Motor neuron (in vitro differentiated cells): ENCODE measurements at regions not wholly inside any gene's neighbourhood (a gene's known extent, or its start where the extent isn't known, plus 50 kb on each side); places are given as distances from the start of the nearest gene placed in this dataset.

ENCODE experiments used
- ATAC-seq, 8 experiments: fragments of 200-7000 bp; cut with Tn5 transposase; replicated peaks in 6 of 8; 2 replicates each; pipeline ENCODE4 v1.8.0; 2021; ENCODE audit warnings: mild to moderate bottlenecking in 8 of 8, moderate library complexity in 8 of 8
- H3K27ac ChIP-seq, 2 donors: fragments of 250-450 bp; sonication (Bioruptor Pico); 2 replicates each; pipeline ENCODE4 v1.9.0; 2021; ENCODE audit warnings: antibody characterized with exemption in 2 of 2, mild to moderate bottlenecking in 2 of 2, moderate library complexity in 1 of 2
- H3K4me1 ChIP-seq, 2 donors: fragments of 250-450 bp; sonication (Bioruptor Pico); replicated peaks in 1 of 2; 2 replicates each; pipeline ENCODE4 v1.6.1; 2021; ENCODE audit warnings: antibody characterized with exemption in 2 of 2, mild to moderate bottlenecking in 2 of 2, moderate library complexity in 1 of 2
- H3K4me3 ChIP-seq, 5 donors: fragments of 250-450 bp; sonication (Bioruptor Pico); 2 replicates each; pipeline ENCODE4 v1.9.0; 2021; ENCODE audit warnings: antibody characterized with exemption in 5 of 5, mild to moderate bottlenecking in 5 of 5, moderate library complexity in 4 of 5
- WGBS, 10 experiments: fragments of 450-650 bp; shearing (Covaris generic); methylation state at CpG; one replicate each; pipeline ENCODE4 v1.0.0; 2022; 5-methylcytosine and 5-hydroxymethylcytosine counted together
- in situ Hi-C, 9 experiments: fragments of 400-800 bp; cut with MboI; loops; one replicate each; pipeline ENCODE4 v1.15.0; 2021; ENCODE audit warnings: low sequenced_read_pairs in 9 of 9, low pct_unique_long_range_greater_than_20kb in 2 of 9; ENCODE audit not compliant: unreplicated experiment in 9 of 9

DNA sequence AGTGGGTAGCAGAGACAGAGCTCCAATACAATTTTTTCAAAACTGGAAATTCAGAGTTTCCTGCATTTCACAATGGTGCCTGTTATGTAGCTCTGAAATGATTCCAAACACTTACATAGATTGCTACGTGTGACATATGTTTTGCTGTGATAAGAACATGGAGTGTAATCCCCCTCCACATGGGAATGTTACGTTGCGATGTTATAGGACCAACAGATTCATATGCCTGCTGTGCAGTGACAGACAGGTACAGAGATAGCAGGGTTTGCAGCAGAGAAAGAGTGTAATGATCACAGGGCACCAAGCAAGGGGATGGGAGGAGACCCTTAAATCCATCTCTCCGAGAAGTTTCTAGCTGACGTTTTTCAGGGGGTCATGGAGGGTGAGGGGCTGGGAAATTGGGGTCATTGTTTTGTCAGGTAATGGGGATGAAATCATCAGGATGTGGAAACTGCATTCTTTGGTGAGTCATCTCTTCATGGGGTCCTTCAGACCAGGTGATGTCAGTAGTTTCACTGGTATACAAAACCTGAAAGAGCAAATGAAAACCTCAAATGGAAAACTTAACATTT is 76.6 kb upstream of the OSBPL8 start:
- 19 to 90% (median 82%) methylated on average over 3 to 5 of the region's 5 CpGs; no CpG with 5 or more reads in 2 of the 10 experiments for WGBS, 10 experiments
- in situ Hi-C loops, result loop anchor here in 3 of 9 experiments (25.0 kb wide), 2 partner anchors 151 to 376 kb away; no protein-coding TSS in a partner anchor
- no peak overlapping the region for H3K4me3 ChIP-seq
- peak in 4 of 8 experiments; percentile 16 to 70 (median 61) for ATAC-seq
- H3K27ac ChIP-seq, result no peak overlapping the region
- peaks cover 12 to 21% of the 10 kb centered on the region in 2 donors for H3K4me1 ChIP-seq

DNA sequence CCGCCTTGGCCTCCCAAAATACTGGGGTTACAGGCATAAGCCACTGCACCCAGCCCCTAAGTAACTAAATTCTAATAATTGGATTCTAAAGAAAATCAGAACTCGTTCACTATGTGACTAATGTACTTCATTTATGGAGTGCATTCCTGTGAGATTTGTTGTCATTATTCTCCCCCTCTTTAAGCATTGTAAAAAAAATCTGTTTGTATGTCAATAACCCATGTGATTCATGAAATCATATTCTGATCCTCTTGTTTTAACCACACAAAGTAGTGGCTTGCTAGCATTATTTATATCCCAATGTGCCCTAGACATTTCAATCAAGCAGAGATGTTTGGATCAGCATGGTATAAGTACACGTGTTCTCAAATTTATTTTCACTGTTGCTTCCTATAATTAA is 78.2 kb upstream of the OSBPL8 start:
- no peak overlapping the region for H3K4me3 ChIP-seq
- in situ Hi-C loops, result loop anchor here in 3 of 9 experiments (25.0 kb wide), 2 partner anchors 149 to 374 kb away; no protein-coding TSS in a partner anchor
- WGBS, 10 experiments, result 0 to 97% (median 72%) methylated on average over 1 to 3 of the region's 3 CpGs; no CpG with 5 or more reads in 2 of the 10 experiments

DNA sequence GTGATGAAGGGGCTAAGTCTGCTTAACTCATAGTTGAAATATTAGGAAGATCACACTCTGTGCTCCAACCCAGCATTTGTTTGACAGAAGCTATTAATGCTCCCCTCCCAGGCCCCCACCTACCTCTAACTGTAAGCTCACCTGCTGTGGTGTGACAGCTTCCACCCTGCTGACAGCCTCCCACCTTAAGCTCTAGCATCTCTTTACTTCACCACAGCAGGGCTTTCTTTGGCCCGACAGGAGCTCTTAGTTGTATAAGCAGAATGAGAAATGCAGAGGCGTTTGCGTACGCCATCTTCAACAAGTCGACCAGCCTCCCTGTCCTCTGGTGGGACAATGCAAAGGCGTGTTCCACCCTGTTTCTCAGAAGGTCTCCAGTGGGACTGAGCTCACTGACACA is 80.1 kb upstream of the OSBPL8 start:
- no peak overlapping the region for H3K27ac ChIP-seq
- no peak overlapping the region for H3K4me3 ChIP-seq
- H3K4me1 ChIP-seq, result peaks cover under 1 to 4% of the 10 kb centered on the region in 2 donors
- ATAC-seq, result no peak
- in situ Hi-C loops, result loop anchor here in 3 of 9 experiments (25.0 kb wide), 2 partner anchors 148 to 373 kb away; no protein-coding TSS in a partner anchor
- 65 to 100% (median 87%) methylated on average over 2 to 5 of the region's 6 CpGs; no CpG with 5 or more reads in 4 of the 10 experiments for WGBS, 10 experiments

More for the DNA sequence above, 78.2 kb upstream of the OSBPL8 start:
- ATAC-seq, result no peak
- peaks cover 12 to 20% of the 10 kb centered on the region in 2 donors for H3K4me1 ChIP-seq
- H3K27ac ChIP-seq, result no peak overlapping the region

DNA sequence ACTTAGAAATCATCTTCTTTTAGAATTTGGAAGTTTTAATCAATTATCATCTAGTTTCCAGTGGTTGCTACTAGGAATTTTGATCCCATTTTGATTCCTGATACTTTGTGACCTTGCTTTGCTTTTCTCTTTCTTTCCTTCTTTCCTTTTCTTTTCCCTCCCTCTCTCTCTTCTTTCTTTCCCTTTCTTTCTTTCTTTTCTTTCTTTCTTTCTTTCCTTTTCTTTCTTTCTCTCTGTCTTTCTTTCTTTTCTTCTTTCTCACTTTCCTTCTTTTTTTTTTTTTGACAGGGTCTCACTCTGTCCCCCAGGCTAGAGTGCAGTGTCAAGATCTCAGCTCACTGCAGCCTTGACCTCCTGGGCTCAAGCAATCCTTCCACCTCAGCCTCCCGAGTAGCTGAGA is 81.5 kb upstream of the OSBPL8 start:
- Histone ChIP-seq H3K27ac (no peak overlapping the region), H3K4me3 (no peak overlapping the region), H3K4me1 (peaks cover 0 to 2% of the 10 kb centered on the region in 2 donors)
- in situ Hi-C loops, result loop anchor here in 3 of 9 experiments (25.0 kb wide), 2 partner anchors 146 to 371 kb away; no protein-coding TSS in a partner anchor
- WGBS, 10 experiments, result 47 to 100% (median 86%) methylated on average over 1 of the region's 1 CpG; no CpG with 5 or more reads in 2 of the 10 experiments
- ATAC-seq, result no peak

DNA sequence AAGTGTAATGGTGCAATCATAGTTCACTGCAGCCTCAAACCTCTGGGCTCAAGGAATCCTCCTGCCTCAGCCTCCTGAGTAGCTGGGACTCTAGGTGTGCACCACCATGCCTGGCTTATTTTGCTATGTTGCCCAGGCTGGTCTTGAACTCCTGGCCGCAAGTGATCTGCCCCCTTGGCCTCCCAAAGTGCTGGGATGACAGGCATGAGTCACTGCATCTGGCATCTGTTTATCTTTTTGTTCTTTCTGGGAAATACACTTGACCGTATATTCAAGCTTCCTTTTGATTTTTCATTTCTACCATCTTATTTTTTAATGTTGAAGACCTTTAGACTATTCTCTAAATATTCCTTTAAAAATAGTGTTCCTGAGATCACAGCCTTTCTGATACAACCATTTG is 82.4 kb upstream of the OSBPL8 start:
- no peak for ATAC-seq
- Histone ChIP-seq H3K4me3 (no peak overlapping the region), H3K4me1 (no peaks in the 10 kb centered on the region), H3K27ac (no peak overlapping the region)
- in situ Hi-C loops, result loop anchor here in 3 of 9 experiments (25.0 kb wide), 2 partner anchors 145 to 370 kb away; no protein-coding TSS in a partner anchor
- 10 to 94% (median 83%) methylated on average over 1 to 2 of the region's 2 CpGs; no CpG with 5 or more reads in 3 of the 10 experiments for WGBS, 10 experiments

DNA sequence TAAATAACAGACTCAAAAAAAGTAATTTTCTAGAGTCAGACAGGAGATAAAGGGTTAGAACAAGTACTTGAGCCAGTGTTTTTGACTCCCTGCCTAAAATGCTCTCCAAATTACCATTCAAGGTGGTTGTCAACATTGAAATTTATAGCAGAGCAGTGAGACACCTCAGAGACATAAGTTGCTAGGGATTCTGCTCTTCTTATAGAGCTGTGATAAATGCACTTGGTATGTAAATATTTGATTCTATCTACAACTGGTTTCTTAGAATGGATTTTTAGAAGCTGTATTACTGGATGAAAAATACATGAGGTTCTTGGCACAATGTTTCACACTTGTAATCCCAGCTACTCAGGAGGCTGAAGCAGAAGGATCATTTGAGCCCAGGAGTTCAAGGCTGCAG is 83.9 kb upstream of the OSBPL8 start:
- H3K4me1 ChIP-seq, result no peaks in the 10 kb centered on the region
- in situ Hi-C loops, result loop anchor here in 3 of 9 experiments (25.0 kb wide), 2 partner anchors 144 to 369 kb away; no protein-coding TSS in a partner anchor
- ATAC-seq, result peak in 1 of 8 experiments; percentile 81
- H3K27ac ChIP-seq, result no peak overlapping the region
- no peak overlapping the region for H3K4me3 ChIP-seq

DNA sequence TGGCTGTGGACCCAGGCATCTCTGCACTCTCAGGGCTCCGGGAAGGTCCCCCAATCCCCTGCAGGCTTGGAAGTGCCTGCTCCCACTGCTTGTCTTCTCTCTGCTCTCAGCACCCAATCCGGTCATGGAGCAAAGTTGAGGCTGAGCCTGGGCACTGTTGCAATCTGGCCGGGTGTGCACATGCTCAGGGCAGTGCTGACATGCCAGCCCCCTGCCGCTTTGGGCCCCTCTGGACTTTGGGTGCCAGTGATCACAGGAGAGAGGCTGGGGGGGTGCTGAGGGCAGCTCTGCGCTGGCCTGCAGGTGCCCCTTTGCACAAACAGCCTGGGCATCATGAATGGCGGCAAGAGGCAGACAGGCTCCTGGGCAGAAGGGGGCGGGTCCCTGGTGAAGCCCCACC is 85.4 kb upstream of the OSBPL8 start:
- peaks cover 0 to 12% of the 10 kb centered on the region in 2 donors for H3K4me1 ChIP-seq
- ATAC-seq, result no peak
- WGBS, 10 experiments, result 60 to 80% methylated on average over 1 of the region's 7 CpGs; no CpG with 5 or more reads in 8 of the 10 experiments
- H3K27ac ChIP-seq, result no peak overlapping the region
- in situ Hi-C loops, result loop anchor here in 3 of 9 experiments (25.0 kb wide), 2 partner anchors 142 to 367 kb away; no protein-coding TSS in a partner anchor
- no peak overlapping the region for H3K4me3 ChIP-seq

DNA sequence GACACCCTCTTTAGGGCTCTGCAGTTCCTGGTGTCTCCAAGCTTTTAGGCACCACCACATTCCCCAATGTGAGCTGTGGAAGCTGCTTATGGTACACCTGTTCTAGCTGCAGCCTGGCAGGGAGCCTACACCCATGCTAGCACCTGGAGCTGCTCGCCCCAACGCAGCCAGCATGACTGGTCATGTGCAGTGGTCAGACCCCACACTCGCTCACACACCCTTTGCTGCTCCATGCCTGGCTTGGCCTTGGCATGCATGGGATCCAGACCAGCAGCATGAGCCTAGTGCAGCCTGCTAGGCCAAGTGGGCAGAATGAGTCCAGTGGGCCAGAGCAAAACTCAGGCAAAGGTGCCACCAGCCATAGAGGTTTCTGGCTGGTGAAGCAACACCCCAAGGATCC is 86.4 kb upstream of the OSBPL8 start:
- WGBS, 10 experiments, result 66 to 100% (median 92%) methylated on average over 2 to 3 of the region's 3 CpGs; no CpG with 5 or more reads in 6 of the 10 experiments
- Histone ChIP-seq H3K4me3 (no peak overlapping the region), H3K4me1 (peaks cover 0 to 19% of the 10 kb centered on the region in 2 donors), H3K27ac (no peak overlapping the region)
- in situ Hi-C loops, result loop anchor here in 3 of 9 experiments (25.0 kb wide), 2 partner anchors 141 to 366 kb away; no protein-coding TSS in a partner anchor
- no peak for ATAC-seq

DNA sequence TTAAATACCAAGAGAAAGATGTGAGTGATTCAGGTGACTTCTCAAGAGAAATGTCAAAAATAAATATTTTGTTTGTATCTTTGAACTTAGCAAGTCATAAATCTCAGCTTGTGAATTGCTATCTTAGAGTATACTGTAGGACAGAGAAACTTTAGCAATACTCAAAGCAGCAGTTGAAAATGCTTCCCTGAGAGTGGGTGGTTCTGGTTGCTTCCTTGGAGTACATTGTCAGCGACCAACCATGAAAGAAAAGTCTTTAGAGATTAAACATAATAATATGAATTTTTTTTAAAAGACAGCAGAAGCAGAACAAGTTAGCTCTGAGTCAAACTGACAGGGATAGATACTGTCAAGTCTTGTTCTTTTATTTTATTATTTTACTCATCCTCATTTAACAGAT is 86.8 kb upstream of the OSBPL8 start:
- ATAC-seq, result no peak
- Histone ChIP-seq H3K4me1 (peaks cover 0 to 23% of the 10 kb centered on the region in 2 donors), H3K4me3 (no peak overlapping the region), H3K27ac (no peak overlapping the region)
- in situ Hi-C loops, result loop anchor here in 3 of 9 experiments (25.0 kb wide), 2 partner anchors 141 to 366 kb away; no protein-coding TSS in a partner anchor
- 20 to 88% (median 63%) methylated on average over 1 of the region's 1 CpG for WGBS, 10 experiments

DNA sequence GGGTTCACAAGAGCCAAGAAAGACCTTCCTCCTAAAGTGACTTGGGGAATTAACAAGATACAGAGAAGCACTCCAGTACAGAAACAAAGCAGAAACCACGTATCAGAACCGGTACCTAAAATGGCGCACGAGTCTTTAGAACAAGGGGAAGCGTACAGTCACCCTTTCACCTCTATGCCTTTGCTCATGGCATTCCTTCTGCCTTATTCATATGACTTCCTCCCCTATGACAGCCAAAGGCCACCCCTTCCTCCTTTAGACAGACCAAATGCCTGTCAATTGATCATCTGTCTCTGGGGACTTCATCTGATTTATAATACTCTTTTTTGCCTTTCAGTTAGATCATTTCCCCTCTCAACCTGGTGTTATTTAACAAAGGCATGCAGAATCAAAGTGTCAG is 89.5 kb upstream of the OSBPL8 start:
- Histone ChIP-seq H3K4me1 (peaks cover 0 to 37% of the 10 kb centered on the region in 2 donors), H3K4me3 (no peak overlapping the region), H3K27ac (peak overlapping the region in 1 of 2 donors; percentile 37)
- WGBS, 10 experiments, result 93 to 100% (median 95%) methylated on average over 1 to 5 of the region's 5 CpGs; no CpG with 5 or more reads in 4 of the 10 experiments
- in situ Hi-C loops, result loop anchor here in 3 of 9 experiments (25.0 kb wide), 2 partner anchors 138 to 363 kb away; no protein-coding TSS in a partner anchor
- ATAC-seq, result peak in 2 of 8 experiments; percentile 33 to 40

DNA sequence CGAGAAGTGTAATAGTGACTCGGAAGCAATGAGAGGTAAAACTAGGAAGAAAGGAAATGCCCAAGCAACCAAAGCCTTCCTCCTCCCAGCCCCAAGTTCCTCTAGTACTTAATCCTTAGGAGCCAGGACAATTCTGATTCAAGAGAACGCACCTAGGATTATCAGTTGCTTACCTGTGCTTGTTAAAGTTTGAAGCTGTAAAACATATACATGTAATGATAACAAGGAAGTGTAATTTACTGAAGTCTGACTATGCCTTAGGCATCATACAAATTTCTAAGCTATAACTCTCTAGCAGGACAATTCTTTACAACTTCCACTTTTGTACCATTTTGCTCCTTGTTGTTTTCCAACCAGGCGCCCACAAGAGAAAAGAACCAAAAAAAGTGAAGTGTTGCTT is 92.8 kb upstream of the OSBPL8 start:
- H3K4me3 ChIP-seq, result no peak overlapping the region
- H3K27ac ChIP-seq, result no peak overlapping the region
- in situ Hi-C loops, result no loop called here
- ATAC-seq, result no peak
- WGBS, 10 experiments, result 59 to 100% (median 87%) methylated on average over 1 to 4 of the region's 4 CpGs; no CpG with 5 or more reads in 2 of the 10 experiments
- H3K4me1 ChIP-seq, result peaks cover 0 to 37% of the 10 kb centered on the region in 2 donors

DNA sequence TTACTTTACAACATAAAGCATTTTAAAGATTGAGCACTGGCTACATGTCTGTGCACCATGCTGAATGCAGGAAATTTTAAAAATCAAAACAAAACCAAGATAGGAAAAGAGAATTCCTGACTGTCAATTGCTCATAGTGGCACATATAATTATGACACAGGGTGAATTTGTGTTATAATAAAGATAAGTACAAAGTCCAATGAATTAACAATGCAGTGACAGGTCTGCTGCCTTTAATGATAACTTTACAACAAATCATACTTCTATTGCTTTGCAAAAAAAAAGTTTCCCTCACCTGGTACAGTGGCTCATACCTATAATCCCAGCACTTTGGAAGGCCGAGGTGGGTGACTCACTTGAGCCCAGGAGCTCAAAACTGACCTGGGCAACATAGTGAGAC is 93.8 kb upstream of the OSBPL8 start:
- in situ Hi-C loops, result no loop called here
- ATAC-seq, result no peak
- no peak overlapping the region for H3K4me3 ChIP-seq
- peaks cover 0 to 37% of the 10 kb centered on the region in 2 donors for H3K4me1 ChIP-seq
- H3K27ac ChIP-seq, result no peak overlapping the region
- WGBS, 10 experiments, result 0 to 71% (median 45%) methylated on average over 1 of the region's 1 CpG; no CpG with 5 or more reads in 6 of the 10 experiments

DNA sequence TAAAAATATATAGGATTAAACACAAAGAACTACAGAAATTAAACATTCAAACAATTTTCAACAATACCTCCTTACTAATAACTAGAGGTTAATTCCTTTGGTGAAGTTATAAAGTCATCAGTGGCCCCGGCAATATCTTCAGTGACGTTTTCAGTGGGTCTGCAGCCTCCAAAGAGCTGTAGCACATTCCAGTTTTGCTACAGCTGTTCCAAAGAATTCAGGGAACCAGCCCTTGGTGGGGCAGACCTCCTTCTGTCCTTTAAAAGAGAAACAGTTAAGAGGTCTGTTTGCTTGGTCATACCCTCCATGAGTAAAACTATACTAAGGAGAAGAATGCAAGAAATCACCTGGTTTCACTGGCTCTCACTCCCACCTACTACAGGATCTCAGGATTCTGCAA is 99.2 kb upstream of the ZDHHC17 start:
- WGBS, 10 experiments, result 0 to 100% (median 88%) methylated on average over 1 to 2 of the region's 2 CpGs; no CpG with 5 or more reads in 3 of the 10 experiments
- ATAC-seq, result no peak
- in situ Hi-C loops, result no loop called here
- Histone ChIP-seq H3K27ac (no peak overlapping the region), H3K4me3 (no peak overlapping the region), H3K4me1 (peaks cover 5 to 24% of the 10 kb centered on the region in 2 donors)
